ENCODE measurements at regions not wholly inside any gene's neighbourhood (a gene's known extent, or its start where the extent isn't known, plus 50 kb on each side); places are given as distances from the start of the nearest gene placed in this dataset.

DNA sequence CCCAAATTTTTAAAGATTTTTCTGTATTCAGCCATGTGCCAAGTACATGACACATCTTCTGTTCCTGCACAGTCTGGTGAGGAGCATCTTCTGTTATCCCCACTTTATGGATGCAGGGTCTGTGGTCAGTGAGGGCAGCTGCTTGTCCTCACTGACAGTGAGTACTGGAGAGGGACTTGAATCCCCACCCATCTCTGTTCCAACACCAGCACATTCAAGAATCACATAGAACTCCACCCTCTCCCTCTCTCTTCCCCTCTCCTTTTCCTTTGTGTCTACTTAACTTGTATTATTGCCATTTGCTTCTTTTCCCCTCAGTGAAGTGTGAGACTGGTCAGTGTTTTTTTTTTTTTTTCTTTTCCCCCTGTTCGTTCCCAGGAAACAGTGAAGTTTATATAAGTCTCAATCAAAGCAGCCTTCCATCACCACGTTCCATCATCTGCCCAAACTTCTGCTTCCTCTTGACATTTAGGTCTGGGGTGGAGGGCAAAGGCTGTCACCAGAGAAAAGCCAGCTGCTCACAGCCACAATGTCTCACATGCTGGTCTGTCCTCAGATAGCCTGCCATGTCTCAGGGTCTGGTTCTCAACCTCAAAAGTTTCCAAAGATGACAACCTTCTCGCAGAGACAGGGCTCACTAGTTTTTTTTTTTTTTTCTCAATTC, 110.0 kb upstream of the SSTR4 start:
- TF ChIP-seq, protein P1, sequence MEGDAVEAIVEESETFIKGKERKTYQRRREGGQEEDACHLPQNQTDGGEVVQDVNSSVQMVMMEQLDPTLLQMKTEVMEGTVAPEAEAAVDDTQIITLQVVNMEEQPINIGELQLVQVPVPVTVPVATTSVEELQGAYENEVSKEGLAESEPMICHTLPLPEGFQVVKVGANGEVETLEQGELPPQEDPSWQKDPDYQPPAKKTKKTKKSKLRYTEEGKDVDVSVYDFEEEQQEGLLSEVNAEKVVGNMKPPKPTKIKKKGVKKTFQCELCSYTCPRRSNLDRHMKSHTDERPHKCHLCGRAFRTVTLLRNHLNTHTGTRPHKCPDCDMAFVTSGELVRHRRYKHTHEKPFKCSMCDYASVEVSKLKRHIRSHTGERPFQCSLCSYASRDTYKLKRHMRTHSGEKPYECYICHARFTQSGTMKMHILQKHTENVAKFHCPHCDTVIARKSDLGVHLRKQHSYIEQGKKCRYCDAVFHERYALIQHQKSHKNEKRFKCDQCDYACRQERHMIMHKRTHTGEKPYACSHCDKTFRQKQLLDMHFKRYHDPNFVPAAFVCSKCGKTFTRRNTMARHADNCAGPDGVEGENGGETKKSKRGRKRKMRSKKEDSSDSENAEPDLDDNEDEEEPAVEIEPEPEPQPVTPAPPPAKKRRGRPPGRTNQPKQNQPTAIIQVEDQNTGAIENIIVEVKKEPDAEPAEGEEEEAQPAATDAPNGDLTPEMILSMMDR (IDR thresholded peaks at IDR 0.05 in 8 of 11, conservative IDR thresholded peaks at IDR 0.05 in 3 of 11), result no peak
- TF ChIP-seq POLR2A (IDR thresholded peaks at IDR 0.05), result no peak
